IMR-90 (cell line): ENCODE measurements at regions not wholly inside any gene's neighbourhood (a gene's known extent, or its start where the extent isn't known, plus 50 kb on each side); places are given as distances from the start of the nearest gene placed in this dataset.

ENCODE experiments used
- ATAC-seq: fragments of 200-7000 bp; cut with Tn5 transposase; 2 replicates; pipeline ENCODE4 v1.9.1; 2020; ENCODE audit warnings: low read depth, mild to moderate bottlenecking, moderate library complexity
- BruUV-seq: library from RNA; stranded (reverse); fragments of 400-500 nt; replicated peaks from 2 replicates; lab custom pipeline; 2021; lab: Mats Ljungman, UMichigan
- CTCF ChIA-PET: fragments of 300-600 bp; formaldehyde crosslinking; extraction: SDS; loops from one replicate; lab custom pipeline; 2021; ENCODE audit warnings: antibody characterized with exemption; lab: Yijun Ruan, JAX
- POLR2A ChIA-PET: fragments of 300-600 bp; sonication (Branson Sonifier 250); formaldehyde crosslinking; loops from one replicate; lab custom pipeline; 2022; ENCODE audit warnings: antibody characterized with exemption; ENCODE audit not compliant: unreplicated experiment; lab: Charles Lee
- DNase-seq: peaks from one replicate; pipeline ENCODE4 v3.0.0; 2013
- H2AFZ ChIP-seq: replicated peaks from 2 replicates; pipeline ENCODE3; 2013; ENCODE audit warnings: low read length, mild to moderate bottlenecking; ENCODE audit not compliant: poor library complexity
- H2AK5ac ChIP-seq: 2 replicates; pipeline ENCODE4 v1.6.1; 2013; ENCODE audit warnings: low read depth, low read length, inconsistent platforms
- H2AK9ac ChIP-seq: replicated peaks from 2 replicates; pipeline ENCODE3; 2013; ENCODE audit warnings: mild to moderate bottlenecking, low read depth, low read length, moderate library complexity; ENCODE audit not compliant: poor library complexity
- H2BK120ac ChIP-seq: 2 replicates; pipeline ENCODE4 v1.6.1; 2013; ENCODE audit warnings: low read depth, low read length, inconsistent platforms
- H2BK15ac ChIP-seq: 3 replicates; pipeline ENCODE4 v1.6.1; 2013; ENCODE audit warnings: low read depth, low read length, inconsistent platforms
- H2BK20ac ChIP-seq: 2 replicates; pipeline ENCODE4 v1.6.1; 2013; ENCODE audit warnings: low read depth, mild to moderate bottlenecking, inconsistent platforms, low read length, moderate library complexity
- H2BK5ac ChIP-seq: 2 replicates; pipeline ENCODE4 v1.6.1; 2013; ENCODE audit warnings: mild to moderate bottlenecking, low read depth, low read length, inconsistent platforms; ENCODE audit not compliant: poor library complexity, severe bottlenecking
- H3K14ac ChIP-seq: replicated peaks from 2 replicates; pipeline ENCODE4 v1.6.1; 2013; ENCODE audit warnings: low read depth, low read length, inconsistent platforms
- H3K18ac ChIP-seq: 2 replicates; pipeline ENCODE4 v1.6.1; 2013; ENCODE audit warnings: low read depth, low read length, control low read depth
- H3K23ac ChIP-seq: 2 replicates; pipeline ENCODE4 v1.6.1; 2013; ENCODE audit warnings: low read depth, low read length, inconsistent platforms
- H3K27ac ChIP-seq: 2 replicates; pipeline ENCODE4 v1.5.1; 2013; ENCODE audit warnings: mild to moderate bottlenecking, control low read depth, low read length; ENCODE audit not compliant: insufficient read depth
- H3K27me3 ChIP-seq: 2 replicates; pipeline ENCODE4 v1.6.1; 2013; ENCODE audit warnings: low read length; ENCODE audit not compliant: control insufficient read depth, insufficient read depth
- H3K36me3 ChIP-seq: 2 replicates; pipeline ENCODE4 v1.6.1; 2013; ENCODE audit warnings: low read length, mixed read lengths; ENCODE audit not compliant: control insufficient read depth, insufficient read depth
- H3K4ac ChIP-seq: 2 replicates; pipeline ENCODE4 v1.6.1; 2013; ENCODE audit warnings: low read depth, low read length, inconsistent platforms
- H3K4me1 ChIP-seq: 2 replicates; pipeline ENCODE4 v1.6.1; 2013; ENCODE audit warnings: low read length, mixed read lengths; ENCODE audit not compliant: control insufficient read depth, insufficient read depth
- H3K4me2 ChIP-seq: 2 replicates; pipeline ENCODE4 v1.6.1; 2013; ENCODE audit warnings: low read depth, mild to moderate bottlenecking, control low read depth, low read length, moderate library complexity
- H3K4me3 ChIP-seq: 2 replicates; pipeline ENCODE4 v1.5.1; 2013; ENCODE audit warnings: low read depth, mild to moderate bottlenecking, control low read depth, low read length, moderate library complexity; ENCODE audit not compliant: insufficient read depth
- H3K56ac ChIP-seq: 2 replicates; pipeline ENCODE4 v1.6.1; 2013; ENCODE audit warnings: low read length, inconsistent platforms; ENCODE audit not compliant: insufficient read depth; ENCODE audit errors: extremely low read depth
- H3K79me1 ChIP-seq, 2 experiments: 2 replicates each; pipeline ENCODE4 v1.6.1; 2013; ENCODE audit warnings: low read length in 2 of 2, inconsistent platforms in 1 of 2, low read depth in 1 of 2
- H3K9ac ChIP-seq: 2 replicates; pipeline ENCODE4 v1.6.1; 2013; ENCODE audit warnings: low read depth, low read length, control low read depth
- H3K9me1 ChIP-seq: 2 replicates; pipeline ENCODE4 v1.6.1; 2013; ENCODE audit warnings: low read length, inconsistent platforms; ENCODE audit not compliant: insufficient read depth
- H3K9me3 ChIP-seq: 2 replicates; pipeline ENCODE4 v1.6.1; 2013; ENCODE audit warnings: low read length; ENCODE audit not compliant: control insufficient read depth, insufficient read depth
- H4K20me1 ChIP-seq: 2 replicates; pipeline ENCODE4 v1.6.1; 2013; ENCODE audit warnings: low read length, inconsistent platforms; ENCODE audit not compliant: insufficient read depth
- H4K5ac ChIP-seq: 2 replicates; pipeline ENCODE4 v1.6.1; 2013; ENCODE audit warnings: mild to moderate bottlenecking, low read depth, low read length, control low read depth
- H4K8ac ChIP-seq, 2 experiments: 2 replicates each; pipeline ENCODE4 v1.6.1; 2013; ENCODE audit warnings: low read depth in 2 of 2, low read length in 2 of 2, control low read depth in 1 of 2, inconsistent platforms in 1 of 2
- H4K91ac ChIP-seq: 2 replicates; pipeline ENCODE4 v1.6.1; 2013; ENCODE audit warnings: low read depth, low read length, inconsistent platforms; ENCODE audit not compliant: insufficient read depth
- CTCF ChIP-seq: conservative IDR thresholded peaks from 2 replicates; pipeline ENCODE4 v1.5.1; 2012; ENCODE audit warnings: mild to moderate bottlenecking, low read depth, low read length, improper control_type of control experiment
- FOS ChIP-seq: fragments of 150-350 bp; IDR thresholded peaks from 2 replicates; pipeline ENCODE4 v1.6.1; 2016; ENCODE audit warnings: low read depth, low read length
- NFE2L2 ChIP-seq: fragments of 150-350 bp; IDR thresholded peaks from 2 replicates; pipeline ENCODE4 v1.6.1; 2016; ENCODE audit warnings: low read depth, mild to moderate bottlenecking, low read length
- POLR2A ChIP-seq: IDR thresholded peaks from 2 replicates; pipeline ENCODE4 v1.6.1; 2012; ENCODE audit warnings: mild to moderate bottlenecking, low read depth, low read length
- RAD21 ChIP-seq: IDR thresholded peaks from 2 replicates; pipeline ENCODE4 v1.6.1; 2012; ENCODE audit warnings: low read length, improper control_type of control experiment
- RCOR1 ChIP-seq: IDR thresholded peaks from 2 replicates; pipeline ENCODE4 v1.6.1; 2012; ENCODE audit warnings: mild to moderate bottlenecking, low read length, improper control_type of control experiment; ENCODE audit not compliant: insufficient replicate concordance
- RFX5 ChIP-seq: IDR thresholded peaks from 2 replicates; pipeline ENCODE4 v1.8.0; 2012; ENCODE audit warnings: low read depth, mild to moderate bottlenecking, low read length, moderate library complexity
- SMC3 ChIP-seq: fragments of 150-350 bp; IDR thresholded peaks from 2 replicates; pipeline ENCODE4 v1.6.1; 2016; ENCODE audit warnings: low read depth, mild to moderate bottlenecking, antibody characterized with exemption, low read length, moderate library complexity
- WGBS, 2 experiments: methylation state at CpG; one replicate each; pipeline versions ENCODE4 v1.1.5 to v1.1.7; 2013; ENCODE audit warnings: missing lambda C conversion rate in 2 of 2; ENCODE audit not compliant: insufficient read length in 1 of 2; ENCODE audit errors: extremely low coverage in 2 of 2; 5-methylcytosine and 5-hydroxymethylcytosine counted together
- dilution Hi-C: fragments of 300-500 bp; cut with HindIII; formaldehyde crosslinking; loops from one replicate; pipeline ENCODE4 v1.14.3; 2018; ENCODE audit warnings: low sequenced_read_pairs; ENCODE audit not compliant: unreplicated experiment
- in situ Hi-C: fragments of 300-500 bp; cut with MboI; formaldehyde crosslinking; loops from 3 replicates; pipeline ENCODE4 v1.14.3; 2019; ENCODE audit warnings: low sequenced_read_pairs, inconsistent platforms, mixed read lengths
- intact Hi-C: fragments of 100-400 bp; cut with micrococcal nuclease; formaldehyde crosslinking; loops from 2 replicates; pipeline ENCODE4 v1.10.0; 2022

GRCh38 chr19:28404472-28404871 is 808.5 kb downstream of the UQCRFS1 start:
- Histone ChIP-seq H2AFZ (no peak overlapping the region), H3K36me3 (no peaks in the 10 kb centered on the region), H3K56ac (no peak overlapping the region), H4K8ac (no peak overlapping the region), H3K14ac (no peak overlapping the region), H2BK5ac (no peak overlapping the region), H3K18ac (no peak overlapping the region), H4K91ac (no peak overlapping the region), H3K9ac (no peak overlapping the region), H3K27ac (no peak overlapping the region), H3K27me3 (no peaks in the 10 kb centered on the region), H3K4me1 (no peaks in the 10 kb centered on the region), H2AK9ac (no peak overlapping the region), H3K4ac (no peak overlapping the region), H4K20me1 (no peaks in the 10 kb centered on the region), H3K9me1 (no peaks in the 10 kb centered on the region), H3K23ac (no peak overlapping the region), H3K9me3 (peaks cover 25% of the 10 kb centered on the region), H2AK5ac (no peak overlapping the region), H2BK15ac (no peak overlapping the region), H4K5ac (no peak overlapping the region), H3K4me2 (no peak overlapping the region), H2BK120ac (no peak overlapping the region), H2BK20ac (no peak overlapping the region), H3K4me3 (no peak overlapping the region), H3K79me1 (no peaks in the 10 kb centered on the region)
- in situ Hi-C loops (no loop called here), intact Hi-C loops (no loop called here), dilution Hi-C loops (no loop called here)
- ChIA-PET POLR2A (no interaction called here), CTCF (no interaction called here)
- 36% methylated on average over 2 of the region's 4 CpGs; no CpG with 5 or more reads in 1 of the 2 experiments for WGBS, 2 experiments
- DNase-seq: no peak
- no peak for TF ChIP-seq CTCF
- no peak for TF ChIP-seq RFX5
- TF ChIP-seq POLR2A: no peak
- no peak for TF ChIP-seq RAD21
- TF ChIP-seq FOS: no peak
- no peak for TF ChIP-seq SMC3
- no peak for TF ChIP-seq NFE2L2
- no peak for TF ChIP-seq RCOR1
- BruUV-seq: no TSS peak
- no peak for ATAC-seq
